ENCODE measurements at regions not wholly inside any gene's neighbourhood (a gene's known extent, or its start where the extent isn't known, plus 50 kb on each side); places are given as distances from the start of the nearest gene placed in this dataset.

- H3K4me3 ChIP-seq (ENCODE audit: low read depth, low read length), result no peak overlapping the region
- ChIA-PET POLR2A (no interaction called here), CTCF (no interaction called here)
- TF ChIP-seq, protein P1, sequence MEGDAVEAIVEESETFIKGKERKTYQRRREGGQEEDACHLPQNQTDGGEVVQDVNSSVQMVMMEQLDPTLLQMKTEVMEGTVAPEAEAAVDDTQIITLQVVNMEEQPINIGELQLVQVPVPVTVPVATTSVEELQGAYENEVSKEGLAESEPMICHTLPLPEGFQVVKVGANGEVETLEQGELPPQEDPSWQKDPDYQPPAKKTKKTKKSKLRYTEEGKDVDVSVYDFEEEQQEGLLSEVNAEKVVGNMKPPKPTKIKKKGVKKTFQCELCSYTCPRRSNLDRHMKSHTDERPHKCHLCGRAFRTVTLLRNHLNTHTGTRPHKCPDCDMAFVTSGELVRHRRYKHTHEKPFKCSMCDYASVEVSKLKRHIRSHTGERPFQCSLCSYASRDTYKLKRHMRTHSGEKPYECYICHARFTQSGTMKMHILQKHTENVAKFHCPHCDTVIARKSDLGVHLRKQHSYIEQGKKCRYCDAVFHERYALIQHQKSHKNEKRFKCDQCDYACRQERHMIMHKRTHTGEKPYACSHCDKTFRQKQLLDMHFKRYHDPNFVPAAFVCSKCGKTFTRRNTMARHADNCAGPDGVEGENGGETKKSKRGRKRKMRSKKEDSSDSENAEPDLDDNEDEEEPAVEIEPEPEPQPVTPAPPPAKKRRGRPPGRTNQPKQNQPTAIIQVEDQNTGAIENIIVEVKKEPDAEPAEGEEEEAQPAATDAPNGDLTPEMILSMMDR (IDR thresholded peaks at IDR 0.05; ENCODE audit: insufficient read depth, low read length, missing control alignments), result no peak
- DNase-seq (ENCODE audit: low read depth, low spot score), result no peak
Observed at GRCh38 chr2:193627187-193627926, 1432.6 kb upstream of the TMEFF2 start.

GRCh38 chr2:193608451-193608850, 1413.7 kb upstream of the TMEFF2 start:
- POLR2A ChIA-PET, result no interaction called here

GRCh38 chr2:193590831-193591230, 1396.1 kb upstream of the TMEFF2 start:
- CTCF ChIA-PET, result no interaction called here
- POLR2A ChIA-PET, result no interaction called here
- DNase-seq (ENCODE audit: low read depth, low spot score), result no peak
- no peak overlapping the region for H3K4me3 ChIP-seq (ENCODE audit: low read depth, low read length)
- TF ChIP-seq, protein P1 (IDR thresholded peaks at IDR 0.05; ENCODE audit: insufficient read depth, low read length, missing control alignments), result no peak

More at GRCh38 chr2:193608451-193608850, 1413.7 kb upstream of the TMEFF2 start:
- no peak overlapping the region for H3K4me3 ChIP-seq (ENCODE audit: low read depth, low read length)
- no peak for DNase-seq (ENCODE audit: low read depth, low spot score)
- CTCF ChIA-PET, result no interaction called here
- TF ChIP-seq, protein P1 (IDR thresholded peaks at IDR 0.05; ENCODE audit: insufficient read depth, low read length, missing control alignments), result no peak

DNA sequence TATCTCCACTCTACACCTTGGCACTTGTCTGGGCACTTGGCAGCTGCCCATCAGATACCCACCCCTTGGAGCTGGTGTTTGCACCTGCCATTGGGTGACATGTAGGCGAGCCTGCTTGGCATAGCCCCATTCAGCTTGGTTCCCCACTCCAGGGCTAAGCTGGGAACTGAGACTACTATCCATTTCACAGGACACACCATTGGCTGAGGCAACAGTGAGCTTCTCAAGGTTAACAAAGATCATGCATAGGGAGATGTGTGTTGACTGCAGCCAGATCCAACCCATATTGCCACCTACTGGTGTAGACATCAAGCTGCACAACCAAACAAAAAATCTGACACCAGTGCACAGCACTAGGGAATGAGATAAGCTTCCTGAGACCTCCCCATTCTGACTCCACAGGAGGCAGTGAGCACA, 1389.8 kb upstream of the TMEFF2 start:
- TF ChIP-seq, protein P1 (IDR thresholded peaks at IDR 0.05; ENCODE audit: insufficient read depth, low read length, missing control alignments), result no peak
- DNase-seq (ENCODE audit: low read depth, low spot score), result no peak
- H3K4me3 ChIP-seq (ENCODE audit: low read depth, low read length), result no peak overlapping the region
- ChIA-PET POLR2A (no interaction called here), CTCF (no interaction called here)

GRCh38 chr2:193583638-193584400, 1389.1 kb upstream of the TMEFF2 start:
- TF ChIP-seq, protein P1 (IDR thresholded peaks at IDR 0.05; ENCODE audit: insufficient read depth, low read length, missing control alignments), result no peak
- ChIA-PET CTCF (no interaction called here), POLR2A (no interaction called here)
- no peak overlapping the region for H3K4me3 ChIP-seq (ENCODE audit: low read depth, low read length)
- DNase-seq (ENCODE audit: low read depth, low spot score), result no peak

DNA sequence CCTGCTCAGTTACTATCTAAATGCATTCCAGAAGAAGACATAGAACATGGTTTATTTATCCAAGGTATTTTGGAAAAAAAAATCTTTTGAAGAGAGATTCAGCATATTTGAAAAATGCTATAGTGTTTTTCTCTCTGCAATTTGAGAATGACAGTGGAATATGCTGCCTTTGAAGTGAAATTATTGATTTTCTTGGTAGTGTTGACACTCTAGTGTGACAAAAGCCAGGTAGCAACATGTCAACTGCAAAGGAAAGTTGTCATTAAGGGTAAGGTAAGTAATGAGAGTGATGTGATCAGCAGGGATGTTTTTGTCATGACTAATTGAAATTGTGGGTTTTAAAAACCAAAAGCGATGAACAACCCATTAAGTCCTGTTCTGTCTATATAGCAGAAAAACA, 1387.1 kb upstream of the TMEFF2 start:
- no peak for DNase-seq (ENCODE audit: low read depth, low spot score)
- ChIA-PET CTCF (no interaction called here), POLR2A (no interaction called here)
- TF ChIP-seq, protein P1 (IDR thresholded peaks at IDR 0.05; ENCODE audit: insufficient read depth, low read length, missing control alignments), result no peak
- H3K4me3 ChIP-seq (ENCODE audit: low read depth, low read length), result no peak overlapping the region

Data from AG04449 (cell line).